ACHN (cell line): ENCODE measurements at regions not wholly inside any gene's neighbourhood (a gene's known extent, or its start where the extent isn't known, plus 50 kb on each side); places are given as distances from the start of the nearest gene placed in this dataset.

Experiments
- DNase-seq: peaks from one replicate; pipeline ENCODE4 v3.0.0-alpha.2; 2015
- in situ Hi-C: cut with HindIII; loops from 2 replicates; pipeline ENCODE4 v1.10.0; 2017; ENCODE audit warnings: low sequenced_read_pairs, low pct_ligation_motif_present, low pct_unique_long_range_greater_than_20kb

GRCh38 chr9:16025627-16026026, 472.8 kb downstream of the CCDC171 start:
- DNase-seq = no peak
- in situ Hi-C loops = no loop called here

GRCh38 chr9:16026886-16027285, 474.0 kb downstream of the CCDC171 start:
- in situ Hi-C loops = no loop called here
- no peak for DNase-seq

- DNase-seq = no peak
- in situ Hi-C loops = no loop called here
Measured at GRCh38 chr9:16028548-16028947, 475.7 kb downstream of the CCDC171 start.

- in situ Hi-C loops = no loop called here
- DNase-seq = no peak
Measured at GRCh38 chr9:16029046-16029615, 476.3 kb downstream of the CCDC171 start.

- DNase-seq = no peak
- in situ Hi-C loops = no loop called here
Measured at GRCh38 chr9:16029796-16030363, 477.0 kb downstream of the CCDC171 start.

- in situ Hi-C loops = no loop called here
- DNase-seq = peak; percentile 93
Measured at GRCh38 chr9:16030528-16031185, 477.8 kb downstream of the CCDC171 start.

- in situ Hi-C loops = no loop called here
- DNase-seq = no peak
Measured at GRCh38 chr9:16031486-16031885, 478.6 kb downstream of the CCDC171 start.

DNA sequence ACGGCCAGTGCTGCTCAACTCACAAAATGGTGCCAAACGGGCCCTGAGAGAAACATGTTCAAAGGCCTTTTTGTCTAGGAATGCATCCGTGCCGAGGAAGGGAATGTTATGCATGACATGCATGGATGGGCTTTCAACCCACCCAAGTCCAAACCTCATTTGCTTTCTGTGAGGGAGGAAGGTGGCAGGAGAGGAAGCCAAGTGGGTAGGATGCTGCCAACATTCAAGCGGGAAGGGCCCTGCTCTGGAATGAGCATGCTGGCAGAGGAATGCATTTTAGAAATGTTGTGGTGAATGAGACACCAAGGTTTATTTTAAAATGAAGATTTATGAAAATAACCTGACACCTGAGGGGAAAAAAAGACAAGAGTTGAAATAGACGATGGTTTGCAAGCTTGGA, 479.1 kb downstream of the CCDC171 start:
- in situ Hi-C loops = no loop called here
- peak; percentile 43 for DNase-seq

- in situ Hi-C loops = no loop called here
- peak; percentile 37 for DNase-seq
Measured at GRCh38 chr9:16032799-16033198, 480.0 kb downstream of the CCDC171 start.

DNA sequence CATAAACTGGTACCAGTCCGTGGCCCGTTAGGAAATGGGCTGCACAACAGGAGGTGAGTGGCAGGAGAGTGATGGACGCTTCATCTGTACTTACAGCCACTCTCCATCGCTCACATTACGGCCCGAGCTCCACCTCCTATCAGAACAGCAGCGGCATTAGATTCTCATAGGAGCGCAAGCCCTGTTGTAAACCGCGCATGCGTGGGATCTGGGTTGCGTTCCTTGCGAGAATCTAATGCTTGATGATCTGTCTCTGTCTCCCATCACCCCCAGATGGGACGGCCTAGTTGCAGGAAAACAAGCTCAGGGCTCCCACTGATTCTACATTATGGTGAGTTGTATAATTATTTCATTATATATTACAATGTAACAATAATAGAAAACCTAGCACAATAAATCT, 480.4 kb downstream of the CCDC171 start:
- DNase-seq = no peak
- in situ Hi-C loops = no loop called here

GRCh38 chr9:16033921-16034691, 481.3 kb downstream of the CCDC171 start:
- in situ Hi-C loops = no loop called here
- DNase-seq = no peak

DNA sequence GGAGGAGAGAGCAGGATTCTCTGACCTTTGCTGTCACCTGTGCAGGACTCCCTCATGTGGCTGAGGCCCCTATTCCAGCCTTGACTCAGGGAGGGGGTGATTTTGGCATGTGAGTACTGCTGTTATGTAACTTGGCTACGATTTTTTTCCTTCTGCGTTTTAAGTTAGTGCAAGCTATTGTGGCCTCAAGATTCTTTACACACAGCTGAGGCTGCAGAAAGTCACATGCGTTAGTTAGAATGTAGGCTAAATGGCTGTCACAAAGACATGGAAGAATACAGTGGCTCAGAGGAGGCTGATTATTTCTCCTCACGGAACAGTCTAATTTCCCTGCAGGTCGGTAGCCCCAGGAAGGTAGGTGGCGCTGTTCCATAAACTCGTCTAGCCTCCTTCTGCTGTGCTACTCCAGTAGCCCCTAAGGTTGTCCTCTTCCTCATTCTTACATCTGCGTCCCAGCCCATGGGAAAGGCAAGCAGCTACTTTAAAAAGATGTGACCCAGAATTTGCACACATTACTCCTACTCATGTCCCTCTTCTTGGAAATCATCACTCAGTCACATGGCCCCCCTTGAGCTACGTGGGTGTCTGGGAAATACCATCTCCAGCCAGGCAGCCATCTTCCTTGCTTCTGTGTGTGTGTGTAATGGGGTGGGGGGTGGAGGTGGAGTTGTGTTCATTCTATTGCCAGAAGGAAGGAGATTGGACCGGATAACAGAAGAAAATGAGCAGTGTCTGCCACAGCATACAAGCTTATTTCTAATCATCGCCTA, 486.6 kb downstream of the CCDC171 start:
- in situ Hi-C loops = no loop called here
- no peak for DNase-seq

- in situ Hi-C loops = no loop called here
- no peak for DNase-seq
Measured at GRCh38 chr9:16039988-16040761, 487.3 kb downstream of the CCDC171 start.

- in situ Hi-C loops = no loop called here
Measured at GRCh38 chr9:16043756-16044578, 491.1 kb downstream of the CCDC171 start.

GRCh38 chr9:16044579-16044881, 491.7 kb downstream of the CCDC171 start:
- in situ Hi-C loops = no loop called here
- no peak for DNase-seq

More at GRCh38 chr9:16043756-16044578, 491.1 kb downstream of the CCDC171 start:
- DNase-seq = no peak

DNA sequence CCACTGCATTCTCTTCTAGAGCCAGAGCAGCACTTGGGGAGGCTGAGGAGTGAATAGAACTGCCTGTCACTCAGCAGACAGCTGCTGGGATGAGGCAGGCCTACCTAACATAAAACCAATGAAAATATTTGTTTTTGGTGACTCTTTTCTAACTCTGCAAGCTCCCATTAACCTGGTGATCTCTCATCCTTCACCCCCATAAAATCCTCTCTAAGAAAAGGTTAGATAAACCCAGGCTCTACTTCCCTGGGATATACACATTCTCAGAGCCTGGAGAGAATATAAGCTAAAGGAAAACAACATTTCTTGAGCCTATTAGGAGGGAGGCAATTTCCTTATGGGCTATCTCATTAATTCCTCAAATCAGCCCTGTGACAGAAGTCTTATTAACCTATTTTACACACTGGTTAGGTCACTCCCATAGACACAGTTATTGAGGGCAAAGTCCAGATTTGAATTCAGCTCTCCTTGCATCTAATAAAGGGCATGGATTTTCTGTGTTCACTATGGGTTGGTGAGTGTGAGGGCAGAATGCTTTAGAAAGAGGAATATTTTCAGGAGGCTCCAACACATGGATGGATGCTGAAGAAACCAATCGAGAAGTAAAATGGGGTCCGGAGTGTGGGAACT, 492.9 kb downstream of the CCDC171 start:
- in situ Hi-C loops = no loop called here

GRCh38 chr9:16046713-16047112, 493.9 kb downstream of the CCDC171 start:
- DNase-seq = no peak
- in situ Hi-C loops = no loop called here

More for the DNA sequence above, 492.9 kb downstream of the CCDC171 start:
- DNase-seq = no peak
